HepG2 (cell line): ENCODE measurements at regions not wholly inside any gene's neighbourhood (a gene's known extent, or its start where the extent isn't known, plus 50 kb on each side); places are given as distances from the start of the nearest gene placed in this dataset.

ENCODE experiments used
- ATAC-seq: fragments of 200-7000 bp; cut with Tn5 transposase; 3 replicates; pipeline ENCODE4 v1.9.1; 2020; ENCODE audit warnings: mild to moderate bottlenecking, moderate library complexity
- BruUV-seq: library from RNA; stranded (reverse); fragments of 400-500 nt; replicated peaks from 2 replicates; lab custom pipeline; 2021; lab: Mats Ljungman, UMichigan
- CTCF ChIA-PET: fragments of 300-600 bp; formaldehyde crosslinking; extraction: SDS; loops from one replicate; lab custom pipeline; 2021; ENCODE audit warnings: low total read pairs, inconsistent platforms, low intra/inter-chr PET ratio; lab: Yijun Ruan, JAX
- POLR2A ChIA-PET: fragments of 350-600 bp; sonication (Branson Sonifier 250); formaldehyde crosslinking; loops from one replicate; lab custom pipeline; 2020; ENCODE audit warnings: antibody characterized with exemption, inconsistent platforms; lab: Yijun Ruan, JAX
- DNase-seq: peaks from one replicate; pipeline ENCODE4 v3.0.0-alpha.2; 2015; ENCODE audit warnings: low spot score
- FAIRE-seq: peaks from 3 replicates; lab custom pipeline; 2011; peaks lifted over from hg19 to GRCh38; lab: Jason Lieb, UNC
- H2AFZ ChIP-seq: one replicate; pipeline ENCODE4 v1.6.1; 2011; ENCODE audit warnings: low read length, inconsistent platforms
- H3K27ac ChIP-seq: fragments of 300-600 bp; 3 replicates; pipeline ENCODE4 v1.8.0; 2011; ENCODE audit warnings: mixed run types, mild to moderate bottlenecking, mixed read lengths, low read length, inconsistent platforms; ENCODE audit not compliant: insufficient read depth; ENCODE audit errors: extremely low read length
- H3K27me3 ChIP-seq, 2 experiments: fragments of 200-600 bp in 1 of 2; 2 replicates in 1 of 2; 3 replicates in 1 of 2; pipeline versions ENCODE4 v1.6.0 to v1.8.0; 2011; ENCODE audit warnings: low read length in 2 of 2, mild to moderate bottlenecking in 2 of 2, moderate library complexity in 2 of 2, inconsistent platforms in 1 of 2; ENCODE audit not compliant: insufficient read depth in 2 of 2, control insufficient read depth in 1 of 2
- H3K36me3 ChIP-seq, 2 experiments: fragments of 200-600 bp in 1 of 2; replicated peaks in 1 of 2; 2 replicates in 1 of 2; 3 replicates in 1 of 2; pipeline versions ENCODE4 v1.5.1 to v1.8.0; 2011; ENCODE audit warnings: low read length in 2 of 2, inconsistent platforms in 1 of 2; ENCODE audit not compliant: insufficient read depth in 2 of 2, control insufficient read depth in 1 of 2
- H3K4me1 ChIP-seq: 2 replicates; pipeline ENCODE4 v1.5.1; 2012; ENCODE audit warnings: low read length, inconsistent platforms; ENCODE audit not compliant: insufficient read depth
- H3K4me2 ChIP-seq: 2 replicates; pipeline ENCODE4 v1.6.0; 2011; ENCODE audit warnings: low read depth, low read length, inconsistent platforms
- H3K4me3 ChIP-seq, 3 experiments: fragments of 200-600 bp in 1 of 3; sonication (generic), shearing (Covaris generic) in 1 of 3; replicated peaks in 1 of 3; 2 replicates each; pipeline ENCODE4 v1.5.1; 2011 to 2016; ENCODE audit warnings: low read length in 3 of 3, inconsistent platforms in 2 of 3, low read depth in 2 of 3, mild to moderate bottlenecking in 2 of 3, control low read depth in 1 of 3, mixed read lengths in 1 of 3; ENCODE audit not compliant: insufficient read depth in 1 of 3
- H3K79me2 ChIP-seq: one replicate; pipeline ENCODE4 v1.6.1; 2011; ENCODE audit warnings: low read length, inconsistent platforms; ENCODE audit not compliant: insufficient read depth
- H3K9ac ChIP-seq: 2 replicates; pipeline ENCODE4 v1.6.0; 2011; ENCODE audit warnings: mild to moderate bottlenecking, low read depth, low read length, inconsistent platforms; ENCODE audit not compliant: insufficient read depth
- H3K9me3 ChIP-seq: 2 replicates; pipeline ENCODE4 v1.5.1; 2012; ENCODE audit warnings: mild to moderate bottlenecking, low read length
- H4K20me1 ChIP-seq: 2 replicates; pipeline ENCODE4 v1.6.0; 2011; ENCODE audit warnings: inconsistent platforms, mild to moderate bottlenecking, low read length, moderate library complexity; ENCODE audit not compliant: insufficient read depth
- ADNP ChIP-seq: sonication (generic); formaldehyde crosslinking; IDR thresholded peaks from 2 replicates; pipeline ENCODE4 v1.4.0; 2020; ENCODE audit warnings: missing genetic modification reagents
- ARID2 ChIP-seq: sonication (generic); formaldehyde crosslinking; IDR thresholded peaks from 2 replicates; pipeline ENCODE4 v1.8.1; 2022; ENCODE audit warnings: mild to moderate bottlenecking, missing genetic modification reagents, borderline replicate concordance
- MAFF ChIP-seq: IDR thresholded peaks from 2 replicates; pipeline ENCODE4 v1.6.1; 2011; ENCODE audit warnings: low read depth, low read length, improper control_type of control experiment
- MAFK ChIP-seq, 2 experiments: IDR thresholded peaks in 1 of 2; conservative IDR thresholded peaks in 1 of 2; 2 replicates each; pipeline ENCODE4 v1.6.1; 2011; ENCODE audit warnings: improper control_type of control experiment in 2 of 2, low read length in 2 of 2
- MXD4 ChIP-seq: IDR thresholded peaks from 2 replicates; pipeline ENCODE4 v1.6.1; 2016; ENCODE audit warnings: mild to moderate bottlenecking, missing biosample characterization, missing genetic modification reagents
- SKI ChIP-seq: fragments of 450-650 bp; IDR thresholded peaks from one replicate; pipeline ENCODE4 v1.6.1; 2018; ENCODE audit warnings: mild to moderate bottlenecking; ENCODE audit not compliant: partially characterized antibody
- THAP11 ChIP-seq: IDR thresholded peaks from 2 replicates; pipeline ENCODE4 v1.6.1; 2016; ENCODE audit warnings: missing biosample characterization, missing genetic modification reagents
- ZNF3 ChIP-seq: IDR thresholded peaks from 2 replicates; pipeline ENCODE4 v1.7.0; 2017; ENCODE audit warnings: inconsistent platforms
- ZNF563 ChIP-seq: sonication (generic); formaldehyde crosslinking; IDR thresholded peaks from 2 replicates; pipeline ENCODE4 v1.8.0; 2022; ENCODE audit warnings: mild to moderate bottlenecking, moderate library complexity, missing genetic modification reagents
- ZNF569 ChIP-seq: sonication (generic); formaldehyde crosslinking; IDR thresholded peaks from 2 replicates; pipeline ENCODE4 v1.5.0; 2020; ENCODE audit warnings: mild to moderate bottlenecking, missing genetic modification reagents, moderate library complexity, borderline replicate concordance
- ZNF674 ChIP-seq: sonication (generic); formaldehyde crosslinking; IDR thresholded peaks from 2 replicates; pipeline ENCODE4 v1.5.0; 2020; ENCODE audit warnings: low read depth, mild to moderate bottlenecking, missing genetic modification reagents
- ZNF879 ChIP-seq: sonication (generic); formaldehyde crosslinking; IDR thresholded peaks from 2 replicates; pipeline ENCODE4 v1.8.1; 2023; ENCODE audit warnings: missing genetic modification reagents
- WGBS: methylation state at CpG from one replicate; pipeline ENCODE4 v1.1.6; 2017; ENCODE audit warnings: low lambda C conversion rate; 5-methylcytosine and 5-hydroxymethylcytosine counted together
- in situ Hi-C: cut with HindIII; loops from 2 replicates; pipeline ENCODE4 v1.10.0; 2017; ENCODE audit warnings: low pct_unique_long_range_greater_than_20kb; ENCODE audit not compliant: extremely low pct_ligation_motif_present
- intact Hi-C: fragments of 100-400 bp; cut with micrococcal nuclease; formaldehyde crosslinking; loops from one replicate; pipeline ENCODE4 v1.10.0; 2022; ENCODE audit not compliant: unreplicated experiment
- TF ChIP-seq, protein P1 (sequence below): sonication (generic); formaldehyde crosslinking; IDR thresholded peaks from 2 replicates; pipeline ENCODE4 v1.8.1; 2023; ENCODE audit warnings: missing genetic modification reagents, mild to moderate bottlenecking, borderline replicate concordance
- TF ChIP-seq, protein P2 (sequence below): IDR thresholded peaks from 2 replicates; pipeline ENCODE4 v1.6.1; 2016; ENCODE audit warnings: low read depth

DNA sequence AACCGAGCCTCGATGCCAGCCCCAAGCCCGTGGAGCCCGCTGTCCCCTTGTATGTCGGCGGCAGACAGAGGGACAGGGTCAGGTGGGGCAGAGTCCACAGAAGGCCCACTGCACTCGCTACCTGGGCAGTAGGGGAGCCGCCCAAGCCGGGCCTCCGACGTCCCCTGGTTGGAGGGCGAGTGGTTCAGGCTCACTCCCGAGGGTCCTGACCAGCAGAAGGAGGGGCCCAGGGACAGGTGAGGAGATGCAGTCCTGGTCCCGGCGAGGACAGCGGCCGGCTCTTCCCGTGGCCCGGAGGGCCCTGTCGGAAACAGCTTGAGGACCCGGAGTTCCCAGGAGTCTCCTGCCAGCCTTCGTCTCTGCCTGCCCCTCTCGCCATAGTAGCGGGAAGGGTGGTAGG lies 216.7 kb upstream of the SFSWAP start:
- in situ Hi-C loops (no loop called here), intact Hi-C loops (no loop called here)
- CTCF ChIA-PET, result no interaction called here

DNA sequence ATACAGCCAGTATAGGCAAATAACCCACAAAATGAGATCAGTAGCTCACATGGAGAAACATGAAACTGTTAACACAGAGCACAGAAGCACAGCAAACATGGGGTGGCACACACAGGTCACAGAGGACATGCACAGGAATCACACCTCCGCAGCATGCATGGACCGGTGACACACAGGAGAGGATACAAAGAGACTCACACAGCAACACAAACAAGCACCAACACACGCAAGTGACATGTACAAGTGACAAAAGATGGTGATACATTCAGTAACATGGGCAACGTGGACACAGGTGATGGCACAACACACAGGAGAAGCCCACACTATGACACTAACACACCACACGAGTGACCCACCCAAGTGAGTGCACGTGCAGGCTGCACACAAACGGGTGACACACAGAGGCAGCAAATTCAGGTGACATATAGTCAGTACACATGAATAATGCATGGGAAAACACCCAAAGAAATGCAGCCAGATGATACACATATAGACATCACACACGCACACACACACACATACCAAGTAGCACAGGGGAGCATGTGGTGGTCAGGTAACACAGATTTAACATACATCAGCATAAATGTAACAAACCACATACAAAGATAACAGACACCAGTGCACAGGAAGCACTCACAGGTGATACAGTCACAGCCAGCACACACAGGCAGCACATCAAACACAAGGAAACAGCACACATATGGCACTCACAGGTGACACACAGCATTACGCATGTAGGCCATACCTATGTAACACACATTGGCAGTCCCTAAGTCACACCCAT lies 216.0 kb upstream of the SFSWAP start:
- H3K27me3 ChIP-seq, result peaks cover 2 to 6% of the 10 kb centered on the region in 2 experiments; a peak in 3 of 5 replicates
- ATAC-seq, result no peak
- no TSS peak for BruUV-seq

More for the DNA sequence above, 216.7 kb upstream of the SFSWAP start:
- Histone ChIP-seq H3K79me2 (no peaks in the 10 kb centered on the region), H3K36me3 (no peaks in the 10 kb centered on the region), H2AFZ (no peak overlapping the region)
- FAIRE-seq, result no peak
- no peak for ATAC-seq
- TF ChIP-seq, protein P1, sequence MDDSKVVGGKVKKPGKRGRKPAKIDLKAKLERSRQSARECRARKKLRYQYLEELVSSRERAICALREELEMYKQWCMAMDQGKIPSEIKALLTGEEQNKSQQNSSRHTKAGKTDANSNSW, result no peak
- no peak for TF ChIP-seq ADNP
- TF ChIP-seq ARID2 (CRISPR knock-in tag), result no peak
- no peak for TF ChIP-seq SKI
- no peak for TF ChIP-seq ZNF879 (CRISPR knock-in tag)
- TF ChIP-seq MXD4, result no peak
- TF ChIP-seq ZNF563, result no peak
- TF ChIP-seq ZNF569 (CRISPR knock-in tag), result no peak
- no peak for TF ChIP-seq ZNF3 (CRISPR knock-in tag)
- no peak for TF ChIP-seq THAP11 (CRISPR knock-in tag)
- no peak for TF ChIP-seq ZNF674 (CRISPR knock-in tag)
- TF ChIP-seq, all 625 proteins: peak for 0
- no peak overlapping the region for H3K4me3 ChIP-seq
- H4K20me1 ChIP-seq, result no peaks in the 10 kb centered on the region
- no TSS peak for BruUV-seq
- peaks cover 2 to 6% of the 10 kb centered on the region in 2 experiments; a peak in 3 of 5 replicates for H3K27me3 ChIP-seq
- H3K4me2 ChIP-seq, result no peak overlapping the region
- WGBS, result 36% methylated on average over 6 of the region's 24 CpGs
- no peak overlapping the region for H3K27ac ChIP-seq
- no peaks in the 10 kb centered on the region for H3K9me3 ChIP-seq
- H3K9ac ChIP-seq, result no peak overlapping the region
- POLR2A ChIA-PET, result no interaction called here
- no peaks in the 10 kb centered on the region for H3K4me1 ChIP-seq
- DNase-seq, result no peak

More for the DNA sequence above, 216.0 kb upstream of the SFSWAP start:
- Histone ChIP-seq H3K27ac (no peak overlapping the region), H3K4me3 (no peak overlapping the region), H3K9me3 (no peaks in the 10 kb centered on the region), H3K9ac (no peak overlapping the region), H3K36me3 (no peaks in the 10 kb centered on the region), H3K4me2 (no peak overlapping the region), H2AFZ (no peak overlapping the region), H3K79me2 (no peaks in the 10 kb centered on the region), H3K4me1 (no peaks in the 10 kb centered on the region), H4K20me1 (no peaks in the 10 kb centered on the region)
- TF ChIP-seq MAFF (0 out of 2 replicates have a peak, but pooled peaks have one; percentile 27), MAFK (conservative IDR thresholded peaks at IDR 0.05 in 1 of 2, IDR thresholded peaks at IDR 0.05 in 1 of 2; ENCODE audit: low read length in 2 of 2) (peak; percentile 39 to 70; a peak in 3 of 4 replicates)
- TF ChIP-seq, protein P2, sequence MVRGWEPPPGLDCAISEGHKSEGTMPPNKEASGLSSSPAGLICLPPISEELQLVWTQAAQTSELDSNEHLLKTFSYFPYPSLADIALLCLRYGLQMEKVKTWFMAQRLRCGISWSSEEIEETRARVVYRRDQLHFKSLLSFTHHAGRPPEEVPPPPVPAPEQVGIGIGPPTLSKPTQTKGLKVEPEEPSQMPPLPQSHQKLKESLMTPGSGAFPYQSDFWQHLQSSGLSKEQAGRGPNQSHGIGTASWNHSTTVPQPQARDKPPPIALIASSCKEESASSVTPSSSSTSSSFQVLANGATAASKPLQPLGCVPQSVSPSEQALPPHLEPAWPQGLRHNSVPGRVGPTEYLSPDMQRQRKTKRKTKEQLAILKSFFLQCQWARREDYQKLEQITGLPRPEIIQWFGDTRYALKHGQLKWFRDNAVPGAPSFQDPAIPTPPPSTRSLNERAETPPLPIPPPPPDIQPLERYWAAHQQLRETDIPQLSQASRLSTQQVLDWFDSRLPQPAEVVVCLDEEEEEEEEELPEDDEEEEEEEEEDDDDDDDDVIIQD (CRISPR knock-in tag), result no peak
- WGBS, result 38% methylated on average over 6 of the region's 9 CpGs
- no peak for FAIRE-seq
- DNase-seq, result no peak
- CTCF ChIA-PET, result no interaction called here
- intact Hi-C loops, result no loop called here
- in situ Hi-C loops, result no loop called here
- POLR2A ChIA-PET, result no interaction called here
